Urinary bladder (tissue), 3 donors: ENCODE measurements at regions not wholly inside any gene's neighbourhood (a gene's known extent, or its start where the extent isn't known, plus 50 kb on each side); places are given as distances from the start of the nearest gene placed in this dataset.
"Not testable (repeated sequence)": the region's sequence is repeated elsewhere in the genome, so short reads cannot be mapped to it uniquely, and the experiment has no call there.

Experiments
- DNase-seq: peaks from one replicate; pipeline ENCODE4 v3.0.0-alpha.2; 2015; ENCODE audit errors: extremely low spot score
- H3K27ac ChIP-seq: one replicate; pipeline ENCODE4 v1.5.1; 2013; ENCODE audit warnings: low read depth, mild to moderate bottlenecking, moderate library complexity
- H3K36me3 ChIP-seq: one replicate; pipeline ENCODE4 v1.6.1; 2013; ENCODE audit warnings: mild to moderate bottlenecking, moderate library complexity; ENCODE audit not compliant: insufficient read depth
- H3K4me1 ChIP-seq: one replicate; pipeline ENCODE4 v1.6.1; 2013; ENCODE audit warnings: mild to moderate bottlenecking, moderate library complexity; ENCODE audit not compliant: insufficient read depth
- H3K4me3 ChIP-seq: one replicate; pipeline ENCODE4 v1.5.1; 2013; ENCODE audit warnings: low read depth, low read length
- WGBS: extraction: QIAGEN DNeasy Blood & Tissue Kit; methylation state at CpG from one replicate; pipeline ENCODE4 v1.1.7; 2013; 5-methylcytosine and 5-hydroxymethylcytosine counted together
- donor health status: healthy with polysubstance abuse.
- donor health status: healthy.

DNA sequence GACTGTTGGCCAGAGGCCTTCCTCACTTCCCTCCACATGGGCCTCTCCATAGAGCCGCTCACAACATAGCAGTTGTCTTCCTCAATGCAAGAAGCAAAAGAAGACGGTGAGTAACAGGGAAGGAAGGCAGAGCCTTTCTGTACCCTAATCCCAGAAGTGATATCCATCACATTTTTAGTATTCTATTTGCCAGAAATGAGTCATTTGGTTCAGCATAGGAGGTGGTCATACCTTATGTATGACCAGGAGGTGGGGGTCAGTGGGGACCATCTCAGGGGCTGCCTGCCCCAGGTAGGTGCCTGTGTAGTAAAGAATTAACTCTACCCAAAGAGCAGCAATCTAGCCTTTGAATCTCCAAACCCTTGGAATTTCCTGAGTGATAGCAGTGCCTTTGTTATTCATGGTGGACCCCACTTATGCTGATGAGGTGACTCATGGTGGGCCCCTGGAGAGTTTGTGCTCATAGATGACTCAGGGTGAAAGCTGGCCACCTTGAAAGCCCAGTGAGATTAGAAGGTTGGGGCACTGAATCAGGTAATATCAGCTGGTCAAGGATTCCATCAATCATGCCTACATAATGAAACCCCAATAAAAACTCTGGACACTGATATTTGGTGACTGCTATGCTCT lies 323.9 kb upstream of the IGF1R start:
- no peaks in the 10 kb centered on the region for H3K4me1 ChIP-seq
- H3K27ac ChIP-seq: no peak overlapping the region
- no peak overlapping the region for H3K4me3 ChIP-seq
- H3K36me3 ChIP-seq: no peaks in the 10 kb centered on the region
- WGBS: 69% methylated on average over 2 of the region's 2 CpGs
- no peak for DNase-seq

DNA sequence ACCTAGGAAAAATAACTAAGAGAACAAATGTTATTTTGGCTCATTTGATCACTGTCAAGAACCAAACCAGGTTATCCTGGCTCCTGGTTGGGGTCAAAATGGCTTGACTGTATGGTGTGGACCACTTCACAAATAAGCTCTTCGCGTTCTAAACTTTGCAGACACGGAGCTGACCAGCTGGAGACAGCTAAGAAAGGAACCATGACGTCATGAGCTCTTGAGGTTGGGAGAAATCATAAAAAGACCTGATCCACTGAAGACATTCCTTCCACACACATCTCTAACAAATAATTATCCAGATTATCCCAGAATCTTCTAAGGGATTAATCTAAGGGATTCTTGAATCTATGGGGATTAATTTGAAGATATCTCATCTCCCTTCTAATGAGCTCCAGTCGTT lies 321.5 kb upstream of the IGF1R start:
- Histone ChIP-seq H3K4me3 (no peak overlapping the region), H3K27ac (no peak overlapping the region), H3K4me1 (no peaks in the 10 kb centered on the region), H3K36me3 (no peaks in the 10 kb centered on the region)
- 56% methylated on average over 5 of the region's 5 CpGs for WGBS
- DNase-seq: no peak

DNA sequence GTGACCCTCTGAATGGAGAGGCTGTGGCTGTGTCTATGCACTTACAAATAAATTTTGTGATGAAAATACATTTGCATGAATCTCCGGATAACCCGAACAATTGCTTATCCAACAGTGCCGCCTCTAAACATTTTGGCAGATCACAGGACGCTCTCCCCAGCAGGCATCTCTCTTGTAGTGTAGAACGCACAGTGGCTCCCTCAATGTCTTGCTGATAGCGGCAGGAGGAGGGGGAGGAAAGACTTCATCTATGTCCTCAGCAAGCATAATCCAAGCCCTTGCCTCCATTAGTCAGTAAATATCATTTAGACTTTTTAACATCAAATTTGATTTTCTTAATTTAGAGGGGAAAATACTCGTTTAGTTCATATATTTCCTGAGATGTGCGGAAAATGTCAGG lies 318.1 kb upstream of the IGF1R start:
- 53% methylated on average over 8 of the region's 8 CpGs for WGBS
- no peak for DNase-seq
- no peak overlapping the region for H3K27ac ChIP-seq
- no peaks in the 10 kb centered on the region for H3K36me3 ChIP-seq
- no peaks in the 10 kb centered on the region for H3K4me1 ChIP-seq
- no peak overlapping the region for H3K4me3 ChIP-seq

DNA sequence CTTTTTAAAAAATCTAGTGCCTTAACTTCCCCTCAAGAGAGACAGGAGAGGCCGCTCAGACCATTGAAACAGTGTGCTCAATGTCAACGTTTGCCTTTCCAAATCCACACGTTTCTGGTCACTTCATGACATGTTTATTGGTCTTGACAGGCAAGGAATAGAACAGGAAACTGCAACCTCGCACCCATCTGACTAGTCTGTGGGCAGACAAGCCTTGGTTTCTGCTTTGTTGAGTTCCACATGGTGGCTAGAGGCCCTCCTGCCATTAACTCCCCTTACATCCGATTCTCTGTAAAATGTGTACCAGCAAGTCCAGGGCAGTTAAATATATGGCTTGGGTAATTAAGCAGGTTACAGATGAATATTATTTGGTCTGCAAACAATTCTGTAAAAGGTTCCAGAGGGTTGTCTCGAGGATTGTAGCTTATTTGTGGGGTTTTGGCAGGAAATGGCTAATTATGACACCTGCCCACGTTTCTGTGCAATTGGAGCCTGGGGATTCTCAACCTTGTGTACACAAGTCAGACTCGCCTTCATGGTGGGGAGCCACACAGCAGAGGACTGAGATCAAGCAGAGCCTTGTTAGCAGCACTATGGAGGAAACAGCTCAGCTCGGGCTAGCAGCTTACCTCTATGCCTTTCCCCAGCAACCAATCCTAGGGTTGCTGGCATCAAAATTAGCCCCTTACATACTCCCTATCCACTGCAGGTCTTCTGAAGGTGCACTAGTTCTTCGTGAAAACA lies 317.5 kb upstream of the IGF1R start:
- no peak for DNase-seq
- H3K27ac ChIP-seq: no peak overlapping the region
- no peak overlapping the region for H3K4me3 ChIP-seq
- WGBS: 32% methylated on average over 10 of the region's 10 CpGs
- no peaks in the 10 kb centered on the region for H3K36me3 ChIP-seq
- no peaks in the 10 kb centered on the region for H3K4me1 ChIP-seq

DNA sequence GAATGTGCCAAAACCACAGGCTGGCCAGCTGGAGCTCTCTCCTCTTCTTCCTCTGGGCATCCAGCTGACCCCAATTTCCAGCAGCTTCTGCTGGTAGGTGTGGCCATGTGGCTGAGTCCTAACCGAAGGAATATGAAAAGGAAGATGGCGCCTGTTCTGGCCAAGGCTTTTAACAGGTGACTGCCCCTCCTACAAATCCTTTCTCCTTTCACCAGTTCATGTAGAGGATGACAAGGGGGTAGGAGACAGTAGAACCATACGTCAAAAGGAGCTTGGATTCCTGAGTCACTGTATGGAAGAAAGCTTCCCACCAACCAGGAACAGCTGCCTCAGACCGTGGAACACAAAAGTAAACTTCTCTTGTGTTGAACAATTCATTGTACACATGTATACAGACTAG lies 316.7 kb upstream of the IGF1R start:
- Histone ChIP-seq H3K4me3 (no peak overlapping the region), H3K36me3 (no peaks in the 10 kb centered on the region), H3K27ac (no peak overlapping the region), H3K4me1 (no peaks in the 10 kb centered on the region)
- DNase-seq: no peak
- 89% methylated on average over 4 of the region's 4 CpGs for WGBS

DNA sequence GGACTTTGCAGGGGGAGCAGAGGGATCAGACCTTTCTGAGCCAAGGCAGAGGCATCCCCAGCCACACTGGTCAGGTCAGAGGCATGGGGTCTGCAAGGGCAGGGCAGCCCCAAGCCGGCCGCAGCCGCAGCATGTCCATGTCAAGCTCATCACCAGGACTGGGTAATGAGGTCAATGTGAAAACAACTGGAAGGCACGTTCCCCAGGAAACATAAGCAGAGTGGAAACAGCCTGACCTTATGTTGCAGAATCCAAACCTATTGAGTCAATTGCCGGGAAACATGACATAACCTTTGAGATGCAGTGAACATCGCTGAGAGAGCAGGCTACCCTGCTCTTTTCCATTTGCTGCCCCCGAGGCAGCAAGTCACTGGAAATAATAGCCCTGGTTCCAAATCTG lies 315.1 kb upstream of the IGF1R start:
- H3K4me1 ChIP-seq: no peaks in the 10 kb centered on the region
- 74% methylated on average over 7 of the region's 7 CpGs for WGBS
- no peak overlapping the region for H3K4me3 ChIP-seq
- H3K36me3 ChIP-seq: no peaks in the 10 kb centered on the region
- no peak for DNase-seq
- H3K27ac ChIP-seq: no peak overlapping the region

DNA sequence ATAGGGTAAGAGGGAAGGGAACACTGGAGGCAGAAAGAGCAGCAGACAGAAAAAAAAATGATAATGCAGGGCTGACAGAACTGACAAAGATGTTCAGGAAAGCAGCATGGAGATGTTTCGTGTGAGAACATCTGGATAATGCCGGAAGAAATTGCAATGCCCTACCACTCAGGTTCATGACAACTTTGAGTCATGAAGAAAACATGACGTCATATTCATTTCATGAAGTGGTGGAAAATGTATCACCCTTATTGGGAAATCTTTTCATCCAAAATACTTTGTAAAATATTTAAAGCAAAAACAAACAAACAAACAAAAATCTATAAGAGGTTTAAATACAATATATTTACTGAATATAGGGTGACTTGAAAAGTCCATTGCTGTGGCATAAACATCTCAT lies 305.4 kb upstream of the IGF1R start:
- no peaks in the 10 kb centered on the region for H3K36me3 ChIP-seq
- H3K4me3 ChIP-seq: no peak overlapping the region
- H3K27ac ChIP-seq: no peak overlapping the region
- no peak for DNase-seq
- 89% methylated on average over 3 of the region's 3 CpGs for WGBS
- no peaks in the 10 kb centered on the region for H3K4me1 ChIP-seq

DNA sequence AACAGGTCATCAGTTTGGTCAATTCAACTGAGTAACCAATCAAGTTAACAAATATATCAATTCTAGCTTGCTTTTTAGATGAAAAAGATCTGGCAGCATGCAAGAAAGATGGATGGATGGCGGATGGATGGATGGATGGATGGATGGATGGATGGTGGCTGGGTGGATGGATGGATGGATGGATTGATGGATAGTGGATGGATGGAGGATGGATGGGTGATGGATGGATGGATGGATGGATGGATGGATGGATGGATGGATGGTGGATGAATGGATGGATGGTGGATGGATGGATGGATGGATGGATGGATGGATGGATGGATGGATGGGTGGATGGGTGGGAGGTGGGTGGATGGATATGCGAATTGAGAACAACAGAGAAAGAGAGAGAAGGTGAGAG lies 303.7 kb upstream of the IGF1R start:
- 77% methylated on average over 2 of the region's 2 CpGs for WGBS
- no peaks in the 10 kb centered on the region for H3K4me1 ChIP-seq

DNA sequence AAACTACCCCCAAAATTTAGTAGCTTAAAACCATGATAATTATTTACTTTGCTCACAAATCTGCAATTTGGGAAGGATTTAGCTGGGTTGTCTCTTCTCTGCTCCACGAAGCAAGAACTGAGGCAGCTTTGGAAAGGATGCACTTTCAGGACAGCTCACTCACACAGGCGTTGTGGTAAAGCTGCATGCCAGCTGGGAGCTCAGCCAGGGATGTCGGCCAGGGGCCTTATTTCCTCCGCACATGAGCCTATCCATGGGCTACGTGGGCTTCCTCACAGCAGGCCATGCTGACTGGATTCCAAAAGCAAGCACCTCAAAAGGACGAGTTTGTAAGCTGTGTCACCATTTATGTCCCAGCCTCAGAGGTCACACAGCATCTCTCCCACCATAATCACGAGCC lies 301.3 kb upstream of the IGF1R start:
- Histone ChIP-seq H3K36me3 (no peaks in the 10 kb centered on the region), H3K4me1 (no peaks in the 10 kb centered on the region), H3K4me3 (no peak overlapping the region), H3K27ac (no peak overlapping the region)
- DNase-seq: no peak
- 43% methylated on average over 7 of the region's 7 CpGs for WGBS

More for the DNA sequence above, 303.7 kb upstream of the IGF1R start:
- Histone ChIP-seq H3K36me3 (no peaks in the 10 kb centered on the region), H3K27ac (no peak overlapping the region), H3K4me3 (no peak overlapping the region)
- no peak for DNase-seq

DNA sequence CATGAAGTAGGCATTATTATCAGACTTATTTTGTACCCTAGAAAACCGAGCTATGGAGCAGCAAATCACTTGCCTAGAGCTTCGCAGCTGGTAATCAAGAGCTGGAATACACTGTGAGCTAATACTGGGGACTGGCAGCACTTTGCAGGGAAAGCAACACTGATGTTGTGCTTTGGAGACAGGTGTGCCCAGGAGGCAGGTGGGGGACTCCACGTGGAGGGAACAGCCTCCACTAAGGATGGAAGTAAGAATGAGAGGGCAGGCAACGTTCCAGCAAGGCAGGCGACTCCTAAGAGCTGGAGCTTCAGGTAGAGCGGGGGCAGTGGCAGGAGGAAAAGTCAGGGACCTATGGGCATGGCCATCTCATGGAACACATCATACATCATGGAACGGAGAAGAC lies 300.5 kb upstream of the IGF1R start:
- DNase-seq: no peak
- no peaks in the 10 kb centered on the region for H3K36me3 ChIP-seq
- no peaks in the 10 kb centered on the region for H3K4me1 ChIP-seq
- no peak overlapping the region for H3K27ac ChIP-seq
- 81% methylated on average over 7 of the region's 7 CpGs for WGBS
- H3K4me3 ChIP-seq: no peak overlapping the region

DNA sequence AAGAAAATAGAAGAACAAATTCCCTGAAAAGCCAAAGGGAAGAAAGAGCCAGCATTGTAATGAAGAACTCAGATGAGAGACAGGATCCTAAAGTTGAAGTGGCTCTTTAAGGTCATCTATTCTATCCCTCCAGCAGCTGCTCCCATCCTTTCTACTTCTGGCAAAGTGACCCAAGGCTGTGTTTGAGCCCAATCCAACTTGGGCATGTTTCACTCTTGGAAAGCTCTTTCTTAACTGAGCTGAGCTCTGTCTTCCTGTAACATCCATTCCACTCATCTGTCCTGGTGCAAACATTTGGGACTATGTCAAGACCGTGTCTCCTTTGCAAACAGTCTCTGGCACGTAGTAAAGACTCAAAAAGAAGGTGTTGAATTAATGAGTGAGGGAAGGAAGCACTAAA lies 298.1 kb upstream of the IGF1R start:
- H3K27ac ChIP-seq: no peak overlapping the region
- WGBS: 35% methylated on average over 2 of the region's 2 CpGs
- no peak for DNase-seq
- no peaks in the 10 kb centered on the region for H3K4me1 ChIP-seq
- no peak overlapping the region for H3K4me3 ChIP-seq
- no peaks in the 10 kb centered on the region for H3K36me3 ChIP-seq

DNA sequence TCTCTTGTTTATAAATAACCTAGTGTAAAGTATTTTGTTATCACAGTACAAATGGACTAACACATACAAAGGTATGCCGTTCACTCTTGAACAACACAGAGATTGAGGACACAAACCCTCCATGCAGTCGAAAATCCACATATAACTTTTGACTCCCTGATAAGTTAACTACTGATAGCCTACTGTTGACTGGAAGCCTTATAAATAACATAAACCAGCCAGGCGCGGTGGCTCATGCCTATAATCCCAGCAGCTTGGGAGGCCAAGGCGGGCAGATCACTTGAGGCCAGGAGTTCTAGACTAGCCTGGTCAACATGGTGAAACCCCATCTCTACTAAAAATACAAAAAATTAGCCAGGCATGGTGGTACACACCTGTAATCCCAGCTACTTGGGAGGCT lies 290.1 kb upstream of the IGF1R start:
- H3K4me3 ChIP-seq, DNase-seq, H3K36me3 ChIP-seq, H3K4me1 ChIP-seq, H3K27ac ChIP-seq: not testable (repeated sequence)
- 89% methylated on average over 5 of the region's 5 CpGs for WGBS

DNA sequence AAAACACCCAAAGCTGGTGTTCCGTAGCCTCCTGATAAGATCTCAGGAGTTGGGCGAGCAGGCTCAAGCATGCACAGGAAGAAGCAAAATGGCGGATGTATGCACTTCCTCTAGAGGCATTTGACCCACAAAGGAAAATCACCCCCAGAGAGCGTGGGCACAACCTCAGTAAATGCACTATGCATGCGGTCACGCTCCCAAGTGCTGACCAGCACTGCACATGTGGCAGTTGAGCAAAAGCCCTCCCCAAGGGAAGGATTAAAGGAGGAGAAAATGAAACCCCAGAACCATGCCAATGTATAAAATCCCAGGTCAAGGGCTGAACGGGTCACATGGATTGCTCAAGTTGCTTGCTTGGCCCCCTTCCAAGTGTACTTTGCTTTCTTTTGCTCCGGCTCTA lies 289.4 kb upstream of the IGF1R start:
- Histone ChIP-seq H3K27ac (no peak overlapping the region), H3K4me1 (no peaks in the 10 kb centered on the region), H3K36me3 (no peaks in the 10 kb centered on the region), H3K4me3 (no peak overlapping the region)
- WGBS: 82% methylated on average over 8 of the region's 8 CpGs
- no peak for DNase-seq

DNA sequence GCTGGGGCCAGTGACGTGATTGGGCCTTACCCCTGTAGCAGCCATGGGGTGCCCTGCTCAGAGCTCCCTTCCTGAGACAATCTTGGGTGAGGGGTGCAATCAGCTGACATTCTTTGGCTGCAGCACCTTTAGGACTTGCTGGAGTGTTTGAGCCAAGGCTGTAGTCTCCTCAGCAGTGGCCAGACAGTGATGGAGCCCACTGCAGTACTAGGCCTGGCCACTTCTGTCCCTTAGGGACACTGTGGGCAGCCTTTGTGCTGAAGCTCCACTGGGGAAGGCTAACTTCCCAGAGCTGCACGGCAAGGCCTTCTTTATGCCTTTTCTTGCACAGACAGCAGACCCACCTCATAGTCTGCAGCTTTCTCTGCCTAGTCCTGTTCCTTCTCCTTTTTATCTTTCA lies 284.9 kb upstream of the IGF1R start:
- Histone ChIP-seq H3K27ac (no peak overlapping the region), H3K4me3 (no peak overlapping the region), H3K36me3 (no peaks in the 10 kb centered on the region), H3K4me1 (no peaks in the 10 kb centered on the region)
- WGBS: 81% methylated on average over 2 of the region's 2 CpGs
- no peak for DNase-seq
